Activated CD4-positive, CD25-positive, alpha-beta regulatory T cell (primary cell): ENCODE measurements at regions not wholly inside any gene's neighbourhood (a gene's known extent, or its start where the extent isn't known, plus 50 kb on each side); places are given as distances from the start of the nearest gene placed in this dataset.

Experiments used
- DNase-seq, 4 experiments: peaks; one replicate each; lab custom pipeline; 2025; lab: John Stamatoyannopoulos, UW

DNA sequence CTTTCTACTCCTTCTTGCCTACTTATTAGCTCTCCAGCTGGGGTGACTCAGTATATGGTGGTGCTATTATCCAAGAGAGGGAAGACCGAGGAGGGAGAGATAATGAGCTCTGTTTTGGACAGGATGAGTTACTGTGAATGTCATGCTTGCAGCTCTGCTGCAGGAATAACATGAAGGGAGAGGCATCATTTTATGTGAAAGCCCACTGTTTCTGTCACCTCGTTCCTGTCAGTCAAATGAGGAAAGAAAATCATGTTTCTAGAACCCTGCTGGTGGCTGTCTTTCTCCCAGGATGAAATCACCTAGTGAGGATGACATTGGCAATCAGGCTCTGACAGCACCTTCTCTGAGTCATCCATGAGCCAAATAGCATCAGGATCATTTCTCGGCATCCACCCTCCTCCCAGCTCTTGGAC lies 1291.6 kb upstream of the AUTS2 start:
- no peak for DNase-seq

DNA sequence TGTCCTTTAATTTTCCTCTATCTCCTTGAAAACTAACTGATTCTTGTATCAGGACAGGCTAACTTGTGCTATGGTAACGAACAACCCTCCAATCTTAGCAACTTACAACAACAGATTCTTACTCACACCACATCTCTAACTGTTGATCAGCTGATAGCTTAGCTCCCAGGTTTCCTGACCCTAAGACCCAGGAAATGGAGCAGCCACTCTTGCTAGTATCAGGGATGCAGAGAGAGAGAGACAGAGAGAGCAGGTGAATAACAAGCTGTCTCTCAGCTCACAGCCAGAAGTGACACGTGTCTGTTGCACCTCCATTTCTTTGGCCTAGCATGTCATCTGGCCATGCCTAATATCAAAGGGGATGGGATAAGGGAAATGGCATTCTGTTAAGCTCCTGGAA lies 1289.0 kb upstream of the AUTS2 start:
- no peak for DNase-seq

DNA sequence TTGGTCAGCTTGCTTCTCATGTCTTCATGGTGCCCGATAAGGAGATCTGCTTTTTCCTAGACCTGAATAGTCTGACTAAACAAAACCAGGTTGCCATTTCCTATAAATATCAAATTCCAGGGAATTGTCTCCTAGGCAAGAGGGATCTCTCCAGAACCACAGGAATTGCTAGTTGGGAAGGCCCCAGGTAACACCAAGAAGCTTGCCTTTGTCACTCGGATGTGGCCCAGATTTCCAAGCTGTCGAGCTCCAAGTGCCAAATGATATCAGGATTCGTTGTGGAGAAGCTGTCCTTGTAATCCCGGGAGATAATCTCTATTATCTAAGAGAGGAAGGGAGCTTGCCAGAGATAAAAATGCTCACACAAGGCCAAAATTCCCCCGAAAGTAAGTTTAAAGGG lies 1288.5 kb upstream of the AUTS2 start:
- no peak for DNase-seq

DNA sequence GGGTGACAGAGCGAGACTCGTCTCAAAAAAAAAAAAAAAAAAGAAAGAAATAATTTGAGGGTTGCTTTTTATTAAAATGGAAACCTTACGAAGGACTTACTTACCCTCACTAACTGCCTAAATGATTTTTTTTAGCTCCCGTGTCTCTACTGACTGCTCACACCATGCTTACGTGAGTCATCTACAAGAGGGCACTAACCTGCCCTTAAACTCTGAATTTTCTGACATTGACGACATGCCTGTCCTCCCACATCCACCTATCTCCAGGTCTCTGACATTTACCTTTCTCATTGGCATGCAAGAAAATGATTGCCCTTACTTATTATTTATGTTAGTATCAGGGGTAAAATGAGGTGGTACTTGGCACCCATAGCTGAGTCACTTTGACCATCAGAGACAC lies 1286.3 kb upstream of the AUTS2 start:
- no peak for DNase-seq

DNA sequence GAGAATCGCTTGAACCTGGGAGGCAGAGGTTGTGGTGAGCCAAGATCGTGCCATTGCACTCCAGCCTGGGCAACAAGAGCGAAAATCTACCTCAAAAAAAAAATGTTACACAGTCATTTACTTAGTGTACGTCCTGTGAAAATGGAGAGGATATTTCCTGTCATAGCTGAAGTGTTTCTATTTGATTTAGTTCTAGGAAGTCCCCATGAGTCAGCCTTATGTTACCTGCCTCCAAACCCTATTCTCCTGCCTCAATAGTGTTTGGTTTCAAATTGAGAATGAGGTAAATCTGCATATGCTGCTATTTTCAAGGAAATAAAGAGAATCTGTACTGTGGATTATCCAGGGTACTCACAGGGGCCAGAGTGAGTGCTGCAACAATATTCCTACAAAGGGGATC lies 1284.5 kb upstream of the AUTS2 start:
- no peak for DNase-seq

DNA sequence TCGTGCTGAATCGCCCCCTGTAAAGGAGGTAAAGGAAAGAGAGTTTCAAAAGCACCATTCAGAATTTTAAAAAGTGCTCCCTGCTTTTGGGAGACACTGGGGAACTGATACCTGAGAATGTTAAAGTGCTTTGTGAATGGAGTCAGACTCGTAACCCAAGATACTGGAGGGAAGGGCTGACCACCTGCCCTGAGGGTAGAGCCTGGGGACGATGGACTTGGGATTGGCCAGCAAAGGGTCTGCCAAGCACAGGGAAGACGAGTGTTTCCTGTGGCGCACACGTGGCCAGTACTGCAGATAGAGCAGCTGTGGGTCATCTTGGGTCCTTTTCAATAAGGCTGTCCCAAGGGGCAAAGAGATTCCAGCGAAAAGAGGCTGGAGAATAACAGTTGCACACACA lies 1284.1 kb upstream of the AUTS2 start:
- DNase-seq, result no peak

GRCh38 chr7:68317476-68317875 lies 1280.8 kb upstream of the AUTS2 start:
- DNase-seq, result no peak

DNA sequence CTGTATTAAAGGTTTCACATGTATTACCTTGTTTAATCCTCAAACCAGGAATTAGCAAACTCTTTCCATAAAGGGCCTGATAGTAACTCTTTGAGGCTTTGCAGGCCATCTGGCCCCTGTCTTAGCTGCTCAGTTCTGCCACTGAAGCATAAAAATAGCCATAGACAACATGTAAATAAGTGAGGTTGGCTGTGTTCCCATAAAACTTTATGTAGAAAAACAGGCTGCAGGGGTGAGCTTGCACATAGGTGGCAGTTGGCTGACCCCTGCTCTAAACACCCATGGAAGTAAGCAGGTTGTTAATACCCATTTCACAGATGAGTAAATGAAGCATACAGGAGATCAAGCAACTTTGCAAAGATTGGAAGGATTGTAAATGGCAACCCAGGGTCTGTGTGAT lies 1279.2 kb upstream of the AUTS2 start:
- no peak for DNase-seq

DNA sequence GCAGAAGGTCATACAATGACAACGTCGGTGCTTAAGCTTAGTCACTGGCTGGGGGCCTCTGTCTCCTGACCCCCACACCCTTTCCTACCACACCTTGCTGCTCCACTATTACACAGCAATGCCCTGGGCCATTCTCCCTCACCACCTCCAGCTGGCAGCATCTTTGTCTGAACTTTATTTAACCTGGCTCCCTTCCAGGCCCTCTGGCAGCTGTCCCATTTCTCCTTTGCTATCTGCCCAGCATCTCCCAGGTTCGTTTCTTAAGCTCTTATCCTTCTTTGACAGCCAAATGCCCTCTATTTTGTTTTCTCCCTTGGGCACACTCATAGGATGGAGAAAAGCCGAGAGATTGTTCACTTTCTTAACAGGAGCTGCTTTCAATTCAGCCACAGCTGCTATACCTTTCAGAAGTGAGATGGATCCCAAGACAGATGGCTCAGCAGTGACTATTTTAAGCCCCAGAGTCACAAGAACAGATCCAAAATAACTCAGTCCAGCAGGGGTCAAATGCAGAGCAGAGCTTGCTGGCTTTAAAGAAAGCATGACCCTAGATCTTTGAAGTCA lies 1277.1 kb upstream of the AUTS2 start:
- DNase-seq, result no peak

DNA sequence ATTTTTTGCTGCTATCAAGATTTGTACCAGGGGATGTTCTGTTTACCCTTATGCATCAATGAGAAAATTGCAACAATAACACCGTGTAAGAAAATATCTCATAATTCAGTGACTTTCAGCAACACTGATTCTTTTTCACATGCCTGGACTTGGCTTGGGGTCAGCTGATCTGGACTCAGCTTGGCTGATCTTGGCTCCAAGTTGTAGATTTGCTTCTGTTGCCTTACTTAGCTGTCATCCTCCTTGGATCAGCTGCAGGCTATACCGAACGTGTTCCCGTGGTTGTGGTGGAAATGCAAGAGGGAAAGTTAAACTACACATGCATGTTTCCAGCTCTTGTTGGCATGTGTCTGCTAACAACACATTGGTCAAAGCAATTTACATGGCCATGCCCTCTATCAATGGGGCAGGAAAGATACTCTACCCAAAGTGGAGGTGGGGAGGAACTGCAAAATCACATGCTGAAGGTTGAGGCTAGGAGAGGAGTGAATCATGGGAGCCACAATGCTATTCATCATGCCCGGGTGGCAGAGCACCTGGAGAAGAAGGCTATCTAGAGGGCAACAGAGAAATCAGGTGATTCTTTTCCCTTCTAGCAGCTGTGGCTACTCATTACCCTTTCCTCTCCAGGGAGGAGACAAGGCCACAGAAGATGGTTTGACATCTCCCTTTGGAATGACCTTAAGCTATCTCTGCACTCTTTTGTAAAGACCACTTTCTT lies 1276.3 kb upstream of the AUTS2 start:
- no peak for DNase-seq

GRCh38 chr7:68324621-68325020 lies 1273.7 kb upstream of the AUTS2 start:
- no peak for DNase-seq

DNA sequence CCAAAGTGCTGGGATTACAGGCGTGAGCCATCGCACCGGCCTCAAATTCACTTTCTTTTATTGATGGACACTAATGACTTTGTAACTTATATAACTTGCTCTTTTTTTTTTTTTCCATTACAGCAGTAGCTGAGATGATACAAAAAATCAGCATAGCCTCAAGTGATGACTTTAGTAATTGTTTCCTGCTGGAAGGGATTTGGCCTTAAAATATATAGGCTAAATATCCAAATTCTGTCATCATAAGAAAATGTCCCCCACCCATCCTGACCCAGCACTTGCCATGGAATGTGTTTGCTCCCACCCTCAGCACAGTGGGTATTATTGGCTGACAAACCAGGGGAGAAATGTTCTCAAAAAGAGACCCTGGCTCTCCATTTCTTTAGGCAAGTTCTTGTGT lies 1264.1 kb upstream of the AUTS2 start:
- DNase-seq, result no peak

DNA sequence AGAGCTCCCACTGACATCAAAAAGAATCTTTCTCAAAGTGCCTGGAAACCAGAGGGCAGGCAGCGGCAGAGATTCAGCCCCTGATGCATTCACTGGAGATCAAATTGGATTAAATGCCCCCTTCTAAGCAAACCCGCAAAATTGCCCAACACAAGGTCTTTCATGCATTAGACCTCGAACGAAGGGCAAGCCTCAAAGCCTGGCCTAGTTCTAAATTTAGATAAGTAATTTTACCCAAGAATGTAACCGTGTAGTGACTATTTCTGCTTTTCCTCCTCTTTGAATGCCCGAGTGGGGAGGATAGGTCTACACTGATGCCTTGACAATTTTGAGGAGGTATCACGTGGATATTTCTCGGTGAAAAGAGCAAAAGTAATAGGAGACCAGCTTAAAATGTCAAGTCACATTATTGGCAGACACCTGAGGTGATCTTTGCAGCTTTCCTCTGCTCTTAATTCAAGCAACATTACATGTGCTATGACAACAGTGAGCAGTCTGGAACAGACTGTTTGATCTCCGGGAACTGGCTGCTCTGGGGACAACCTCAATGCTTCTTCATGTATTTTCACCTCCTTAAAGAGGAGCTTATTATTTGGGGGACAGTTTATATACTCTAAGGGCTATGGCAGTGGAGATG lies 1263.5 kb upstream of the AUTS2 start:
- no peak for DNase-seq

- DNase-seq, result no peak
These were observed 1261.7 kb upstream of the AUTS2 start for GRCh38 chr7:68336594-68336993.

DNA sequence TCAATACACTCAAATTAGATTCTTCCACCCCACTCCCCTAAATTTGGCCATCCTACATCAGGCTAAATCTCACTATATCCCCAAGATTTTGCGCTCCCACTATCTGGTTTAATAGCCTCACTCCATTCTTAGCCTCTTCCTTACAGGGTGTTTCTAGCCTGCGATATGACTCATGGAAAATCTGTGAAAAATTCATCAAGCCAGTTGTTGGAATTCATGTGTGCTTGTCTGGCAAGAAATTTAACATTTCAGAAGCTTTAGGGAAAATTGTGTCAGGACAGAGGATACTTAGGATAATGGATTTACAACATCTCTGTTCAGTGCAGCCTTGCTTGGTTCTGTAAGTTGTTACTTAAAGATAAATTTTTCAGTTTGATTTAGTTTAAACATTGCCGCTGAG lies 1249.9 kb upstream of the AUTS2 start:
- no peak for DNase-seq

DNA sequence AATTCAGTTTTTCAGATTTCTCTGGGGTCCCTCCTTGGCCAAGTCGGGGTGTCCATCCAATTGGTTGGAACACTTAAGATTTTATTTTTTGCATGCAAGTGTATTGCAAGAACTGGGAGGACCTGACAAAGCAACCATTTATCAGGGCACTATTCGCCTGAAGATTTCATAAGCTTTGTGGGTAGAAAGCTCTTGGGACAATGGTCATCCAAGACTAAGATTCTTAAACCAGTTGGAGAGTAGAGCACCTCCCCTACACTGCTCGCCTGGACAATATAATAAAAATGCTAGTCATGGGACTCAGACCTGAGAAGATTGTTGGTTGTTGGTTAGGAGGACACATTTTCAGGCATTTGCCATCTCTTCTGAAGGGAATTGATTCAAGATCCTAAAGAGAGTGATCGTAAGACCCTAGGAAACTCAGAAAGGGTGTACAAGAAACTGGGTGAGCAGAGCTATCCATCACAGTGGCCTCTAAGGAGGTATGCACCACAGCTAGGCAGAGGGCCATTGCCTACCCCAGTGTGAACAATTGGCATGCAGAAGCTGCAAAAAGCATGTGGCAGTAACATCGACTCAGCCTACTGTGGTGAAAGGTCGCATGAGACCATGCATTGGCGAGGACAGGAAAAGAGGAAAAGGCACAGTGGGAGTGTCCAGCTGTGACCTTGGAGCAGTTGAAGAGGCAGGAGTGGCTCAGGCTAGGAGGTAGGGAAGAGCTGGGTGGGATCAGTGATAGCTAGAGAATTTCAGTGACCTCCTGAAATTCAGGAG lies 1235.3 kb upstream of the AUTS2 start:
- DNase-seq, result no peak

- no peak for DNase-seq
These were observed 1233.2 kb upstream of the AUTS2 start for GRCh38 chr7:68364886-68365625.

GRCh38 chr7:68371985-68372384 lies 1226.3 kb upstream of the AUTS2 start:
- no peak for DNase-seq

- no peak for DNase-seq
These were observed 1222.1 kb upstream of the AUTS2 start for GRCh38 chr7:68376131-68376661.

DNA sequence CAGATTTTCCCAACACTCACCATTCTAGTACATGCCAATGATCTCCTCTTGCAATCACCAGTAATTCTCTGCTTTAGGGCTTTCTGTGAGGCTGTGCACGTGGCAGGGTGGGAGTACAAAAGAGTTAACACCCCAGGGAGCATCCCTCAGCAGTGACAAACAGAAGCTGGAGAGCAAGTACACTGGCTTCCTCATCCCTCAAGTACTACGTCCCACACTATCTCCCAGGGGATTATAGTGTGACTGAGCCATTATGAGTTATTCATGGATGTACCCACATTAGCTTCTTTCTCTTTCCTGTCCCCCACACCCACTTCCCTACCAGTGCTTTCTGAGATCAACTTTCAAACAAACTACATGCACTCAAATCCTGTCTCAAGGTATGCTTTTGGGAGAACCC lies 1216.5 kb upstream of the AUTS2 start:
- no peak for DNase-seq

DNA sequence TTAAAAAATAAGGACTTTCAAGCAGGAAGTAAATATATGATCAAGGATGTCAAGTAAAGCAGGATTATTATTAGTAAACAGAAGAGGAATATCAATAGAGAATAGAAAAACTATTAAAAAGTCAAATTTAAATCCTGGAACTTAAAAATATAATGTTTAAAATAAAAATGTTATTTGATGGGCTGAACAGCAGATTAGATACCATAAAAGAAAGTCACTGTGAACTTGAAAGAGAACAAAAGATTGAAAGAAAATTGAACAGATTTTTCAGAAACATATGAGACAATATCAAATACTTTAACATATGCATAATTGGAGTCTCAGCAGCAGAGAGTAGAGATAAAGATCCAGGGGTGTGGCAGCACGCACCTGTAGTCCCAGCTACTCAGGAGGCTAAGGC lies 1213.7 kb upstream of the AUTS2 start:
- DNase-seq, result no peak

DNA sequence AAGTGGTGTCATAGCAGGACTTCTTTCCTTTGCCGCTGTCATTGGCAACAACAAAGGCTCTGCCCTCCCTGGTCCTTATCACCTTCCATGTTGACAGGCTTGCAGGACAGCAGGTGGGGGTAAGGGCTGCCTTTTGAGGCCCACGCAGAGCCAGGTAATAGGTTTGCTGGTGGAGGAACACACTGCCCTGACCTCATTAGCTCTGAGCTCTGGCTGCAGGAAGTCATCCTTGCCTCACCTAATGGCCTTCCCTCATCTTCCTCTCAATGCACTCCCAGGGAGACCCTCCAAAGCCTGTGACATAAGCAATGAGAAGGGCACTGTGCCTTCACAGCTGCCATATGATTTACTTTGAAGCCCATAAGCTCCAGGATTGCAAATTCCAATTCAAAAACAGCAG lies 1205.2 kb upstream of the AUTS2 start:
- no peak for DNase-seq
